HL-60 (cell line): ENCODE measurements at regions not wholly inside any gene's neighbourhood (a gene's known extent, or its start where the extent isn't known, plus 50 kb on each side); places are given as distances from the start of the nearest gene placed in this dataset.

Experiments
- DNase-seq, 2 experiments: peaks; one replicate each; pipeline ENCODE4 v3.0.0-alpha.2; 2010 to 2020; ENCODE audit warnings: low read depth in 1 of 2, low spot score in 1 of 2
- H3K27ac ChIP-seq: fragments of 250-450 bp; sonication (Bioruptor Pico); replicated peaks from 2 replicates; pipeline ENCODE4 v1.5.1; 2020; ENCODE audit warnings: mild to moderate bottlenecking, moderate library complexity
- H3K27me3 ChIP-seq: fragments of 250-450 bp; sonication (Bioruptor Pico); 2 replicates; pipeline ENCODE4 v1.5.1; 2021; ENCODE audit warnings: mild to moderate bottlenecking, moderate library complexity; ENCODE audit not compliant: insufficient read depth, poor library complexity, severe bottlenecking
- H3K4me3 ChIP-seq: replicated peaks from 2 replicates; pipeline ENCODE4 v1.5.1; 2011; ENCODE audit warnings: mild to moderate bottlenecking, control low read depth, low read length; ENCODE audit not compliant: insufficient read depth
- CTCF ChIP-seq: IDR thresholded peaks from one replicate; pipeline ENCODE4 v1.5.1; 2011; ENCODE audit warnings: low read length, control low read depth, inconsistent platforms; ENCODE audit not compliant: insufficient read depth
- GABPA ChIP-seq: IDR thresholded peaks from 2 replicates; pipeline ENCODE4 v1.6.1; 2012; ENCODE audit warnings: low read depth
- POLR2AphosphoS5 ChIP-seq: IDR thresholded peaks from 2 replicates; pipeline ENCODE4 v1.6.1; 2012; ENCODE audit warnings: low read depth
- REST ChIP-seq: IDR thresholded peaks from 2 replicates; pipeline ENCODE4 v1.6.1; 2012; ENCODE audit warnings: low read depth; ENCODE audit not compliant: insufficient replicate concordance
- SPI1 ChIP-seq: IDR thresholded peaks from 2 replicates; pipeline ENCODE4 v1.6.1; 2012; ENCODE audit warnings: low read depth, mild to moderate bottlenecking, borderline replicate concordance

GRCh38 chr2:3956406-3956805 is 253.0 kb downstream of the DCDC2C start:
- Histone ChIP-seq H3K4me3 (no peak overlapping the region), H3K27ac (no peak overlapping the region), H3K27me3 (no peaks in the 10 kb centered on the region)
- DNase-seq = no peak
- TF ChIP-seq GABPA = no peak
- no peak for TF ChIP-seq SPI1
- no peak for TF ChIP-seq CTCF
- TF ChIP-seq REST = no peak
- no peak for TF ChIP-seq POLR2AphosphoS5

- H3K4me3 ChIP-seq = no peak overlapping the region
- H3K27ac ChIP-seq = no peak overlapping the region
- DNase-seq = no peak
- no peak for TF ChIP-seq CTCF
- no peak for TF ChIP-seq SPI1
- TF ChIP-seq POLR2AphosphoS5 = no peak
- TF ChIP-seq REST = no peak
- TF ChIP-seq GABPA = no peak
- no peaks in the 10 kb centered on the region for H3K27me3 ChIP-seq
Observed at GRCh38 chr2:3956892-3957291, 253.5 kb downstream of the DCDC2C start.

- H3K27ac ChIP-seq = no peak overlapping the region
- no peak for DNase-seq
- TF ChIP-seq POLR2AphosphoS5 (no peak), SPI1 (no peak), CTCF (no peak)
- no peaks in the 10 kb centered on the region for H3K27me3 ChIP-seq
- no peak overlapping the region for H3K4me3 ChIP-seq
Observed at GRCh38 chr2:3958465-3958864, 255.1 kb downstream of the DCDC2C start.

- no peak for TF ChIP-seq SPI1
- no peak for TF ChIP-seq POLR2AphosphoS5
- TF ChIP-seq CTCF = no peak
- no peak for TF ChIP-seq GABPA
- no peak for TF ChIP-seq REST
- DNase-seq = no peak
Observed at GRCh38 chr2:3958969-3959368, 255.6 kb downstream of the DCDC2C start.

More at GRCh38 chr2:3958969-3959368, 255.6 kb downstream of the DCDC2C start:
- Histone ChIP-seq H3K27ac (no peak overlapping the region), H3K27me3 (no peaks in the 10 kb centered on the region), H3K4me3 (no peak overlapping the region)
